ENCODE measurements at regions not wholly inside any gene's neighbourhood (a gene's known extent, or its start where the extent isn't known, plus 50 kb on each side); places are given as distances from the start of the nearest gene placed in this dataset.

DNA sequence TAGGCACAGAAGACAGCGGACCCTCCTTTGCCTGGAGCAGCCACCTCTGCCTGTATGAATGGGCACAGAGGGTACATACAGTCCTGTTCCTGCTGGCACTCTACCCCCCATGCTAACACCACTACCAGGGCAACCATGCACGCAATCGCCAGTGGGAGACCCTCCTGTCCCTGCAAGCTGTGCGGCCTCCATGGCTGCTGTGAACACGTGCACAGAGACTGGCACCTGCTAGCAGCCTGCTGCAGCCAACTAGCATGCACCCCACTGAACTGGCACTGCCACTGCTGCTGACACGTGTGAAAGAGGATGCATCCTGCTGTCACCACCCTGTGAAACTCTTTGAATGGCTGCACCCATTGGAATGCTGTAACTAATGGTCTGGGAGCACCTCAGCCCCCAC is 885.2 kb upstream of the ARRDC3 start:
- no peaks in the 10 kb centered on the region for H3K4me1 Mint-ChIP-seq
- intact Hi-C loops (cut with micrococcal nuclease), result no loop called here
- H3K79me2 ChIP-seq (ENCODE audit: control insufficient read depth, insufficient read depth, low read length), result no peaks in the 10 kb centered on the region
- H3K27ac Mint-ChIP-seq, result no peak overlapping the region
- H3K27ac ChIP-seq (ENCODE audit: low read length in 2 of 2), result no peak overlapping the region
- WGBS (ENCODE audit: insufficient coverage), result 88% methylated on average over 6 of the region's 6 CpGs
- CTCF ChIA-PET, result no interaction called here
- no peaks in the 10 kb centered on the region for H4K20me1 ChIP-seq (ENCODE audit: control insufficient read depth, insufficient read depth, low read length, poor library complexity, severe bottlenecking)
- H3K4me1 ChIP-seq (ENCODE audit: control insufficient read depth in 2 of 2, insufficient read depth in 2 of 2, low read length in 2 of 2), result no peaks in the 10 kb centered on the region
- H3K27me3 Mint-ChIP-seq, result no peaks in the 10 kb centered on the region
- ATAC-seq (ENCODE audit: low read depth) (no peak), DNase-seq (no peak)
- H3K9ac ChIP-seq (ENCODE audit: low read length), result no peak overlapping the region
- POLR2A ChIA-PET, result no interaction called here
- H3K9me3 Mint-ChIP-seq (ENCODE audit: insufficient read depth), result no peaks in the 10 kb centered on the region
- no peak for TF ChIP-seq EZH2 (IDR thresholded peaks at IDR 0.05; ENCODE audit: borderline replicate concordance, insufficient read depth, low read depth, low read length, poor library complexity, severe bottlenecking)
- TF ChIP-seq, protein P1, sequence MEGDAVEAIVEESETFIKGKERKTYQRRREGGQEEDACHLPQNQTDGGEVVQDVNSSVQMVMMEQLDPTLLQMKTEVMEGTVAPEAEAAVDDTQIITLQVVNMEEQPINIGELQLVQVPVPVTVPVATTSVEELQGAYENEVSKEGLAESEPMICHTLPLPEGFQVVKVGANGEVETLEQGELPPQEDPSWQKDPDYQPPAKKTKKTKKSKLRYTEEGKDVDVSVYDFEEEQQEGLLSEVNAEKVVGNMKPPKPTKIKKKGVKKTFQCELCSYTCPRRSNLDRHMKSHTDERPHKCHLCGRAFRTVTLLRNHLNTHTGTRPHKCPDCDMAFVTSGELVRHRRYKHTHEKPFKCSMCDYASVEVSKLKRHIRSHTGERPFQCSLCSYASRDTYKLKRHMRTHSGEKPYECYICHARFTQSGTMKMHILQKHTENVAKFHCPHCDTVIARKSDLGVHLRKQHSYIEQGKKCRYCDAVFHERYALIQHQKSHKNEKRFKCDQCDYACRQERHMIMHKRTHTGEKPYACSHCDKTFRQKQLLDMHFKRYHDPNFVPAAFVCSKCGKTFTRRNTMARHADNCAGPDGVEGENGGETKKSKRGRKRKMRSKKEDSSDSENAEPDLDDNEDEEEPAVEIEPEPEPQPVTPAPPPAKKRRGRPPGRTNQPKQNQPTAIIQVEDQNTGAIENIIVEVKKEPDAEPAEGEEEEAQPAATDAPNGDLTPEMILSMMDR (IDR thresholded peaks at IDR 0.05), result no peak
- H3K9me3 ChIP-seq (ENCODE audit: control extremely low read depth in 1 of 3, control insufficient read depth in 2 of 3, insufficient read depth in 1 of 3, low read length in 2 of 3), result peaks cover 0 to 7% (median 0%) of the 10 kb centered on the region in 3 donors
- H3K4me2 ChIP-seq (replicated peaks; ENCODE audit: low read depth, low read length, poor library complexity, severe bottlenecking), result no peak overlapping the region
- H3K4me3 ChIP-seq (ENCODE audit: control extremely low read depth in 1 of 5, extremely low read depth in 1 of 5, insufficient read depth in 1 of 5, low read depth in 2 of 5, low read length in 4 of 5), result no peak overlapping the region
- no peaks in the 10 kb centered on the region for H3K27me3 ChIP-seq (replicated peaks in 1 of 4; ENCODE audit: control extremely low read depth in 1 of 4, control insufficient read depth in 3 of 4, insufficient read depth in 4 of 4, low read length in 3 of 4)
- H2AFZ ChIP-seq (ENCODE audit: insufficient read depth, low read depth, low read length, poor library complexity, severe bottlenecking), result no peak overlapping the region
- no peak overlapping the region for H3K4me3 Mint-ChIP-seq
- H3K36me3 ChIP-seq (replicated peaks in 1 of 2; ENCODE audit: control extremely low read depth in 1 of 2, control insufficient read depth in 1 of 2, extremely low read depth in 1 of 2, insufficient read depth in 2 of 2, low read length in 1 of 2), result no peaks in the 10 kb centered on the region

DNA sequence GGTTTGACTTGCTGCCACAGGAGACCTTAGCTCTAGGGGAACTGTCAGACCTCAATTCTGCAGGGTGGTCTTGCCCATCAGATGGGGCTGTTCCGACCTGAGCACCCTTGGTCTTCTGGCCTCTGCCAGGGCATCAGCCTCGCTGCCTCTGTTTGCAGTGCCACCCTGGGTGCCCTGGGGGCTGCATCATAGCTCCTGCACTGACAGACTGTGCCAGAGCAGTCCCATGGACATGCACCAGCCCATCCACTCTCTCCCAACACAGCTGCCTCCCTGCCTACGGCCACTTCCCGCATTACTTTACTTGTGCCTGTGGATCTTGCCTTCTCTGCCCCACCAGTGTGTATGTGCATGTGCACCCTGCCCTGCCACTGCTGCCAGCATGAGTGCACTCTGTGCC is 884.7 kb upstream of the ARRDC3 start:
- no peak overlapping the region for H3K4me2 ChIP-seq (replicated peaks; ENCODE audit: low read depth, low read length, poor library complexity, severe bottlenecking)
- no peak overlapping the region for H3K9ac ChIP-seq (ENCODE audit: low read length)
- H2AFZ ChIP-seq (ENCODE audit: insufficient read depth, low read depth, low read length, poor library complexity, severe bottlenecking), result no peak overlapping the region
- H3K36me3 ChIP-seq (replicated peaks in 1 of 2; ENCODE audit: control extremely low read depth in 1 of 2, control insufficient read depth in 1 of 2, extremely low read depth in 1 of 2, insufficient read depth in 2 of 2, low read length in 1 of 2), result no peaks in the 10 kb centered on the region
- Mint-ChIP-seq H3K27me3 (no peaks in the 10 kb centered on the region), H3K4me3 (no peak overlapping the region), H3K4me1 (no peaks in the 10 kb centered on the region), H3K27ac (no peak overlapping the region), H3K9me3 (ENCODE audit: insufficient read depth) (no peaks in the 10 kb centered on the region)
- ATAC-seq (ENCODE audit: low read depth), result no peak
- intact Hi-C loops (cut with micrococcal nuclease), result no loop called here
- H4K20me1 ChIP-seq (ENCODE audit: control insufficient read depth, insufficient read depth, low read length, poor library complexity, severe bottlenecking), result no peaks in the 10 kb centered on the region
- ChIA-PET CTCF (no interaction called here), POLR2A (no interaction called here)
- peaks cover 0 to 7% (median 0%) of the 10 kb centered on the region in 3 donors for H3K9me3 ChIP-seq (ENCODE audit: control extremely low read depth in 1 of 3, control insufficient read depth in 2 of 3, insufficient read depth in 1 of 3, low read length in 2 of 3)
- H3K4me3 ChIP-seq (ENCODE audit: control extremely low read depth in 1 of 5, extremely low read depth in 1 of 5, insufficient read depth in 1 of 5, low read depth in 2 of 5, low read length in 4 of 5), result no peak overlapping the region
- TF ChIP-seq EZH2 (IDR thresholded peaks at IDR 0.05; ENCODE audit: borderline replicate concordance, insufficient read depth, low read depth, low read length, poor library complexity, severe bottlenecking), result no peak
- TF ChIP-seq, protein P1 (IDR thresholded peaks at IDR 0.05), result no peak
- WGBS (ENCODE audit: insufficient coverage), result 88% methylated on average over 4 of the region's 4 CpGs
- no peak for DNase-seq
- H3K79me2 ChIP-seq (ENCODE audit: control insufficient read depth, insufficient read depth, low read length), result no peaks in the 10 kb centered on the region
- H3K27me3 ChIP-seq (replicated peaks in 1 of 4; ENCODE audit: control extremely low read depth in 1 of 4, control insufficient read depth in 3 of 4, insufficient read depth in 4 of 4, low read length in 3 of 4), result no peaks in the 10 kb centered on the region
- no peak overlapping the region for H3K27ac ChIP-seq (ENCODE audit: low read length in 2 of 2)
- H3K4me1 ChIP-seq (ENCODE audit: control insufficient read depth in 2 of 2, insufficient read depth in 2 of 2, low read length in 2 of 2), result no peaks in the 10 kb centered on the region

Data from B cell (primary cell).